Activated naive CD4-positive, alpha-beta T cell treated with anti-CD3 and anti-CD28 coated beads for 36 hours (primary cell): ENCODE measurements at regions not wholly inside any gene's neighbourhood (a gene's known extent, or its start where the extent isn't known, plus 50 kb on each side); places are given as distances from the start of the nearest gene placed in this dataset.

Experiments used
- CTCF ChIA-PET: fragments of 350-600 bp; sonication (Branson Sonifier 250); formaldehyde crosslinking; loops from one replicate; lab custom pipeline; 2021; ENCODE audit warnings: antibody characterized with exemption; lab: Charles Lee
- DNase-seq: peaks from one replicate; pipeline ENCODE4 v3.0.0-alpha.2; 2020
- H3K27ac Mint-ChIP-seq: one replicate; pipeline ENCODE4 v1.8.0; 2021; ENCODE audit warnings: mild to moderate bottlenecking, mixed read lengths
- H3K27me3 Mint-ChIP-seq: one replicate; pipeline ENCODE4 v1.8.0; 2021; ENCODE audit warnings: low read depth, mixed read lengths
- H3K36me3 Mint-ChIP-seq: one replicate; pipeline ENCODE4 v1.8.0; 2021; ENCODE audit warnings: low read depth, mixed read lengths
- H3K4me1 Mint-ChIP-seq: one replicate; pipeline ENCODE4 v1.8.0; 2021; ENCODE audit warnings: low read depth, mixed read lengths
- H3K4me3 Mint-ChIP-seq: one replicate; pipeline ENCODE4 v1.8.0; 2021; ENCODE audit warnings: mild to moderate bottlenecking, moderate library complexity, mixed read lengths
- H3K9me3 Mint-ChIP-seq: one replicate; pipeline ENCODE4 v1.8.0; 2021; ENCODE audit warnings: mixed read lengths
- intact Hi-C: fragments of 100-400 bp; cut with micrococcal nuclease; formaldehyde crosslinking; loops from one replicate; pipeline ENCODE4 v1.15.1; 2023

DNA sequence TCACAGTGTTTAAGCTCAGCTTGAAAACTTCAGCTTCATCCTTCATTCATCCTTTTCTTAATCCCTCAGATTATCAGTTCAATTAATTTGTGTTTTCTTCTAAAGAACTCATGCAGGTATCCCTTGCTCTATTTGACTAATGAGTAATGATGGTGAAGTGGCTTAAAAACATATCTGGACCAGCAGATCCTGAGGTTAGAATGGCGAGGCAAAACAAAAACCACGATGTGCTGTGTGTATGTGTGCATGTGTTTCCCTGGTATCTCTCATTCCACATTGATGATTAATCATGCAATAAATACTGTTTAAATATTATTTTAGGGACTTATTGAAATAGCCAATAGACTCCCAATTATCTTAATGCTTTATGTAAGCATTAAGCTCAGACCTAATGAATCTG is 437.0 kb downstream of the DYNC2H1 start:
- no peaks in the 10 kb centered on the region for H3K4me1 Mint-ChIP-seq
- H3K27ac Mint-ChIP-seq, result no peak overlapping the region
- no peaks in the 10 kb centered on the region for H3K36me3 Mint-ChIP-seq
- H3K27me3 Mint-ChIP-seq, result peaks cover 9% of the 10 kb centered on the region
- no peak overlapping the region for H3K4me3 Mint-ChIP-seq
- intact Hi-C loops, result no loop called here
- H3K9me3 Mint-ChIP-seq, result peaks cover 9% of the 10 kb centered on the region
- DNase-seq, result no peak
- CTCF ChIA-PET, result interaction anchor here (1.1 kb wide), 1 partner anchor 8 kb away, joined by 5 read pairs; no protein-coding TSS in a partner anchor

GRCh38 chr11:103547024-103547423 is 437.8 kb downstream of the DYNC2H1 start:
- Mint-ChIP-seq H3K27ac (no peak overlapping the region), H3K27me3 (peaks cover 9% of the 10 kb centered on the region), H3K36me3 (no peaks in the 10 kb centered on the region), H3K9me3 (peaks cover 4% of the 10 kb centered on the region), H3K4me3 (no peak overlapping the region), H3K4me1 (no peaks in the 10 kb centered on the region)
- intact Hi-C loops, result no loop called here
- CTCF ChIA-PET, result interaction anchor here (0.7 kb wide), 1 partner anchor 143 kb away, joined by 3 read pairs; no protein-coding TSS in a partner anchor
- no peak for DNase-seq

DNA sequence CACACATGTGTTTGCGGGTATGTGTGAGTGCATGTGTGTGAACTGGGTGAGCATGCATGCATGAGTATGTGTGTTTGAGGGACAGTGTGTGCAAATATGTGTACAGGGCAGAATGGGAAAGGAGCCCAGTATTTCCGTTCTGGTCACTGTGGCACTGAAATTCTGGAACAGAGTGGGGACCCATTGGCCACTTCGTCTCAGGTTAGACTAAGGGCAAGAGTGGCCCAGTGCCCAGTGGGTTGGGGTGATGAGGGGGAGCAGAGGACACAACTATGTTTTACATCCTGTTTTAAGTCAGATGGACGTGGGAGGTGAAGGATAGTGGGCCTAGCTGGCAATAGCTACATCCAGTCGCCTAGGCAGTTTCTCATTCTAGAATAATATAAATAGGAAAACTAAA is 438.5 kb downstream of the DYNC2H1 start:
- intact Hi-C loops, result no loop called here
- peaks cover 2% of the 10 kb centered on the region for H3K9me3 Mint-ChIP-seq
- no peak overlapping the region for H3K4me3 Mint-ChIP-seq
- no peaks in the 10 kb centered on the region for H3K4me1 Mint-ChIP-seq
- no peak for DNase-seq
- H3K27me3 Mint-ChIP-seq, result peaks cover 9% of the 10 kb centered on the region
- no peak overlapping the region for H3K27ac Mint-ChIP-seq
- H3K36me3 Mint-ChIP-seq, result no peaks in the 10 kb centered on the region
- CTCF ChIA-PET, result interaction anchor here (0.9 kb wide), 1 partner anchor 12 kb away, joined by 4 read pairs; no protein-coding TSS in a partner anchor

- H3K36me3 Mint-ChIP-seq, result no peaks in the 10 kb centered on the region
- H3K27me3 Mint-ChIP-seq, result peaks cover 9% of the 10 kb centered on the region
- H3K27ac Mint-ChIP-seq, result no peak overlapping the region
- intact Hi-C loops, result no loop called here
- no peaks in the 10 kb centered on the region for H3K4me1 Mint-ChIP-seq
- no peak for DNase-seq
- no peaks in the 10 kb centered on the region for H3K9me3 Mint-ChIP-seq
- no peak overlapping the region for H3K4me3 Mint-ChIP-seq
- CTCF ChIA-PET, result interaction anchor here (0.7 to 0.9 kb wide), 3 partner anchors 10 to 53 kb away, joined by 3 to 4 read pairs (median 4); no protein-coding TSS in a partner anchor
Measured at GRCh38 chr11:103548838-103549237, 439.6 kb downstream of the DYNC2H1 start.

DNA sequence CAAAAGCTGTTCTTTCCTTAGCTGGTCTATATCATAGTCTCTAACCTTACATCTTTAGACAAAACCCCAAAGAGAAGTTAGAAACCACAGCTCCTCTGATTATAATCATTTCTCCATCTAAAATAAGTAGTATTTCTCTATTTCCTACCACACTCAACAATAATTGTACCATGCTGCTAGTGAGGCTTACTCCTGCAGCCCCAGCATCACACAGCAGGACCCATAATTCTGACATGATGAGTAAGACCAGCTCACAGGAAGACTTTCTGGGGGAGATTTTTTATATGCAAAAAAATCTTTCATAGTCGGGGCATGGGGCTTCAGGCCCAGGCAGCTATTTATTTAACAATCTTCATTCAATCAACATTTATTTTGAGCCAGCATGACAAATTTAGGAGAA is 441.6 kb downstream of the DYNC2H1 start:
- no peak for DNase-seq
- CTCF ChIA-PET, result no interaction called here
- no peak overlapping the region for H3K27ac Mint-ChIP-seq
- intact Hi-C loops, result no loop called here
- peaks cover 9% of the 10 kb centered on the region for H3K27me3 Mint-ChIP-seq
- no peaks in the 10 kb centered on the region for H3K36me3 Mint-ChIP-seq
- no peak overlapping the region for H3K4me3 Mint-ChIP-seq
- H3K9me3 Mint-ChIP-seq, result no peaks in the 10 kb centered on the region
- H3K4me1 Mint-ChIP-seq, result no peaks in the 10 kb centered on the region

DNA sequence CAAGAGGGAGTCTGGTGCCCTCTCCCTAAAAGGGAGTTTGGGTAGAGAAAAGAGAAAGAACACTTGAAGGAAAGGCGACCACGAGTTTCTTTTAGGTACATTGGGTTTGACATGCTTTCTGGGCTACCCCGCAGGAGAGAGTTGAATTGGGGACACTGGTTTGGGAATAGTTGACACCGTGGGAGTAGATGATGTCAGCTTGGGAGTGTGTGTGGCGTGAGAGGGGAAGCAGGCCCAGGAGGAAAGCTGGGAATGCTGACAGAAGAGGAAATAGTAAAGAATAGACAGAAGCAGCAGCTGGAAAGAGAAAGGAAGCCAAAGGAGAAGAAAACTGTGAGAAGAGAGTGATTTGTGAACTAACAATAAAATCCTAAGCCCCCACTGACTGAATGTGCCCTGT is 442.9 kb downstream of the DYNC2H1 start:
- CTCF ChIA-PET, result no interaction called here
- no peak for DNase-seq
- H3K27ac Mint-ChIP-seq, result no peak overlapping the region
- intact Hi-C loops, result no loop called here
- peaks cover 9% of the 10 kb centered on the region for H3K27me3 Mint-ChIP-seq
- H3K4me1 Mint-ChIP-seq, result no peaks in the 10 kb centered on the region
- H3K9me3 Mint-ChIP-seq, result no peaks in the 10 kb centered on the region
- H3K4me3 Mint-ChIP-seq, result no peak overlapping the region
- H3K36me3 Mint-ChIP-seq, result no peaks in the 10 kb centered on the region

DNA sequence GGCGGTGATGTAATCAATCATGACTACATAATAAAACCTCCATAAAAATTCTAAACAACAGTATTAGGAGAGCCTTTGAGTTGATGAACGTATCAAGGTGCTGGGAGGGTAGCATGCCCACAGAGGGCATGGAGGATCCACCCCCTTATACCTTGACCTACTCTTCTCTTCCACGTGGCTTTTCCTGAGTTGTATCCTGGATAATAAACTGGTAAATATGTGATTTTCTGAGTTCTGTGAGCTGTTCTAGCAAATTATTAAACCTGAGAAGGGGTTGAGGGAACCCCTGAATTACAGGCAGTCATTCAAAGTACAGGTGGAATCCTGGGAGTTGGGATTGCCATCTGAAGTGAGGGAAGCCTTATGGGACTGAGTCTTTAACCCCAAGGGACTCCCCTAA is 446.9 kb downstream of the DYNC2H1 start:
- H3K27ac Mint-ChIP-seq, result no peak overlapping the region
- CTCF ChIA-PET, result no interaction called here
- H3K4me3 Mint-ChIP-seq, result no peak overlapping the region
- intact Hi-C loops, result no loop called here
- H3K36me3 Mint-ChIP-seq, result no peaks in the 10 kb centered on the region
- peaks cover 4% of the 10 kb centered on the region for H3K27me3 Mint-ChIP-seq
- DNase-seq, result no peak
- no peaks in the 10 kb centered on the region for H3K4me1 Mint-ChIP-seq
- no peaks in the 10 kb centered on the region for H3K9me3 Mint-ChIP-seq

DNA sequence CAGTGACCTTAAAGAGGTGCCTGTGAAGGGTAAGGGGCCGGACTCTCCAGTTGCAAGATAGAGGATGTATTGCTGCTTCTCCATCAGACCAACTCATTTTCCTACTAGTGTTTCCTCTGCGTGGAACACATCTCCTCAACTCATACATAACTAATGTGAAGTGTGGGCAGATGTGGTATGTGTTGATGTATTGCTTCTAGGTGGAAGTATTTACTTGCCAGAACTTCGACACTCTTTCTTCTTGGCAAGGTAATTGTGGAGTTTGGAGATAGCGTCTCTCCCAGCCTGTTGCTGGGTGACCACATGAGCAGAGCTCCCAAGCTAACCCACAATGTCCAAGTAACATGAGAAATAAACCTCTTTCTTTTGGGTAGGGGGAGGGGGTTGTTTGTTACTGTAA is 456.9 kb downstream of the DYNC2H1 start:
- no peak overlapping the region for H3K4me3 Mint-ChIP-seq
- H3K4me1 Mint-ChIP-seq, result no peaks in the 10 kb centered on the region
- no peak for DNase-seq
- H3K9me3 Mint-ChIP-seq, result no peaks in the 10 kb centered on the region
- peaks cover 2% of the 10 kb centered on the region for H3K27me3 Mint-ChIP-seq
- no peaks in the 10 kb centered on the region for H3K36me3 Mint-ChIP-seq
- CTCF ChIA-PET, result no interaction called here
- intact Hi-C loops, result no loop called here
- H3K27ac Mint-ChIP-seq, result no peak overlapping the region

- CTCF ChIA-PET, result no interaction called here
- Mint-ChIP-seq H3K27ac (no peak overlapping the region), H3K9me3 (peaks cover 8% of the 10 kb centered on the region), H3K4me1 (no peaks in the 10 kb centered on the region), H3K4me3 (no peak overlapping the region), H3K36me3 (no peaks in the 10 kb centered on the region), H3K27me3 (peaks cover 2% of the 10 kb centered on the region)
- intact Hi-C loops, result no loop called here
- DNase-seq, result no peak
Measured at GRCh38 chr11:103581760-103582159, 454.7 kb upstream of the DDI1 start.

- Mint-ChIP-seq H3K4me3 (no peak overlapping the region), H3K4me1 (no peaks in the 10 kb centered on the region), H3K27ac (no peak overlapping the region), H3K9me3 (peaks cover 8% of the 10 kb centered on the region), H3K36me3 (no peaks in the 10 kb centered on the region), H3K27me3 (peaks cover 2% of the 10 kb centered on the region)
- CTCF ChIA-PET, result no interaction called here
- DNase-seq, result no peak
- intact Hi-C loops, result no loop called here
Measured at GRCh38 chr11:103582351-103582909, 454.0 kb upstream of the DDI1 start.

GRCh38 chr11:103584021-103584420 is 452.4 kb upstream of the DDI1 start:
- Mint-ChIP-seq H3K27me3 (peaks cover 2% of the 10 kb centered on the region), H3K27ac (no peak overlapping the region), H3K4me1 (no peaks in the 10 kb centered on the region), H3K36me3 (no peaks in the 10 kb centered on the region), H3K4me3 (no peak overlapping the region), H3K9me3 (peaks cover 8% of the 10 kb centered on the region)
- intact Hi-C loops, result no loop called here
- CTCF ChIA-PET, result interaction anchor here (0.7 kb wide), 1 partner anchor 47 kb away, joined by 3 read pairs; no protein-coding TSS in a partner anchor
- no peak for DNase-seq

- peaks cover 5% of the 10 kb centered on the region for H3K9me3 Mint-ChIP-seq
Measured at GRCh38 chr11:103584720-103585119, 451.7 kb upstream of the DDI1 start.

DNA sequence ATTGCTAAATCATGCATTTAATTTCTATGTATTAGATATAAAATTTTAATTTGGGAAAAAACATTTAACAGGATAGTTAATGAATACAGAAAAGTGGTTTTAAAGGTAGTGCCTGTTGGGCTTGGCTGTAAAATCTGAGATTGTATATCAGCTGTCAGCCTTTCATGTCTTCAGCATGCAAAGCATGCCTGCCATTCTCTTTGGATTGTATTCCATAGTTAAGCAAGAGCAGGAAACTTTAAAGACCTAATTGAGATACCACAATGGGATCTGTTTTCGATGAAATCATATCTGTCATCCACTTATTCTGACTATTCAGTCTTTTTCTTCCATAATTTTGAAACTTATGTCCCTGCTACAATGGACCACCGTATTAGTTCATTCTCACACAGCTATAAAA is 451.0 kb upstream of the DDI1 start:
- H3K4me3 Mint-ChIP-seq, result no peak overlapping the region
- CTCF ChIA-PET, result no interaction called here
- H3K27ac Mint-ChIP-seq, result no peak overlapping the region
- no peaks in the 10 kb centered on the region for H3K4me1 Mint-ChIP-seq
- no peak for DNase-seq
- H3K36me3 Mint-ChIP-seq, result no peaks in the 10 kb centered on the region
- no peaks in the 10 kb centered on the region for H3K9me3 Mint-ChIP-seq
- intact Hi-C loops, result no loop called here
- H3K27me3 Mint-ChIP-seq, result peaks cover 4% of the 10 kb centered on the region

More at GRCh38 chr11:103584720-103585119, 451.7 kb upstream of the DDI1 start:
- CTCF ChIA-PET, result no interaction called here
- Mint-ChIP-seq H3K27me3 (peaks cover 2% of the 10 kb centered on the region), H3K36me3 (no peaks in the 10 kb centered on the region), H3K27ac (no peak overlapping the region), H3K4me1 (no peaks in the 10 kb centered on the region), H3K4me3 (no peak overlapping the region)
- intact Hi-C loops, result no loop called here
- no peak for DNase-seq
